Pancreas (tissue), 10 donors: ENCODE measurements at regions not wholly inside any gene's neighbourhood (a gene's known extent, or its start where the extent isn't known, plus 50 kb on each side); places are given as distances from the start of the nearest gene placed in this dataset.

ENCODE experiments used
- ATAC-seq, 4 donors: fragments of 200-7000 bp; cut with Tn5 transposase; one replicate each; pipeline versions ENCODE4 v1.8.0 to v1.9.1; 2020; ENCODE audit warnings: mild to moderate bottlenecking in 4 of 4, moderate library complexity in 4 of 4
- DNase-seq, 6 donors: peaks; one replicate each; pipeline ENCODE4 v3.0.0-alpha.2; 2020
- FAIRE-seq: peaks from 2 replicates; lab custom pipeline; 2012; peaks lifted over from hg19 to GRCh38; lab: Jason Lieb, UNC
- H3K27ac ChIP-seq, 4 donors: fragments of 200-600 bp; sonication (generic); 1 replicate in 3 of 4; 2 replicates in 1 of 4; pipeline versions ENCODE4 v1.5.0 to v1.8.0; 2020
- H3K27me3 ChIP-seq, 4 donors: fragments of 200-600 bp; one replicate each; pipeline ENCODE4 v1.8.0; 2021
- H3K36me3 ChIP-seq, 3 donors: fragments of 200-600 bp; sonication (generic) in 1 of 3; one replicate each; pipeline versions ENCODE4 v1.5.0 to v1.8.0; 2020 to 2021
- H3K4me1 ChIP-seq, 3 donors: fragments of 200-600 bp; one replicate each; pipeline ENCODE4 v1.8.0; 2021
- H3K4me3 ChIP-seq, 4 donors: fragments of 200-600 bp; sonication (generic) in 2 of 4; one replicate each; pipeline versions ENCODE4 v1.5.0 to v1.8.0; 2020 to 2021
- H3K9me3 ChIP-seq, 4 donors: fragments of 200-600 bp; one replicate each; pipeline ENCODE4 v1.8.0; 2021
- WGBS, 2 donors: extraction: QIAGEN DNeasy Blood & Tissue Kit; methylation state at CpG; one replicate each; pipeline ENCODE4 v1.1.7; 2013; 5-methylcytosine and 5-hydroxymethylcytosine counted together
- intact Hi-C, 3 donors: fragments of 100-400 bp; cut with DNase I; formaldehyde crosslinking; loops; one replicate each; pipeline versions ENCODE4 v1.11.1 to v1.14.2; 2022
- TF ChIP-seq, protein P1 (sequence below), 4 donors: fragments of 200-600 bp; sonication (generic) in 3 of 4; IDR thresholded peaks; one replicate each; pipeline versions ENCODE4 v1.5.0 to v1.8.0; 2021; ENCODE audit warnings: antibody characterized with exemption in 4 of 4
- donor health status: healthy with polysubstance abuse.
- donor health status: DM: no; HTN: no; CAD: no; lungs with moderate emphysema.
- donor health status: DM: no; HTN: no; CAD: no.
- donor health status: control.
- donor health status: control.
- donor health status: Bipolar disorder and iron deficiency.
- donor health status: DM: yes; HTN: yes; CAD: no.
- donor health status: DM: no; HTN: no; CAD: no.
- donor health status: DM: no; HTN: no; CAD: no.
- donor health status: DM: yes; HTN: yes; CAD: no.

DNA sequence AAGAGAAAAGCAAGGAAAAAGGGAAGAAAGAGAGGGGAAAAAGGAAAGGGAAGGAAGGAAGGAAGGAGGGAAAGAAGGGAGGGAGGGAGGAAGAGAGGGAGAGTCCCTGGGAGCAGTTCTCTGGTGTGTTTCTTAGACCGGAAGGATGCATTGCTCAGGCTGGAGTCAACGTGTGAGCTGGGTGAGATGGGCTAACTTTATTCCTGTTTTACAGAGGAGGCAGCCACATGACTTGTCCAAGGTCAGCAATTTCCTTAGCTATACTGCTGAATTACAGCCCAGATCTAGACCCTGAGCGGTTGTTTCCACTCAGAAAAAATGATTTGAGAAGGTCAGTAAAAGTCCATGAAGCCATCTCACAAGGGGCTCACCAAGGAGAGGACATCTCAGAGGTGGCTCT lies 86.6 kb upstream of the APCDD1 start:
- FAIRE-seq (no peak), ATAC-seq (no peak), DNase-seq (no peak)
- intact Hi-C loops, result no loop called here
- H3K4me3 ChIP-seq, result no peak overlapping the region
- H3K27ac ChIP-seq, result no peak overlapping the region
- TF ChIP-seq, protein P1, sequence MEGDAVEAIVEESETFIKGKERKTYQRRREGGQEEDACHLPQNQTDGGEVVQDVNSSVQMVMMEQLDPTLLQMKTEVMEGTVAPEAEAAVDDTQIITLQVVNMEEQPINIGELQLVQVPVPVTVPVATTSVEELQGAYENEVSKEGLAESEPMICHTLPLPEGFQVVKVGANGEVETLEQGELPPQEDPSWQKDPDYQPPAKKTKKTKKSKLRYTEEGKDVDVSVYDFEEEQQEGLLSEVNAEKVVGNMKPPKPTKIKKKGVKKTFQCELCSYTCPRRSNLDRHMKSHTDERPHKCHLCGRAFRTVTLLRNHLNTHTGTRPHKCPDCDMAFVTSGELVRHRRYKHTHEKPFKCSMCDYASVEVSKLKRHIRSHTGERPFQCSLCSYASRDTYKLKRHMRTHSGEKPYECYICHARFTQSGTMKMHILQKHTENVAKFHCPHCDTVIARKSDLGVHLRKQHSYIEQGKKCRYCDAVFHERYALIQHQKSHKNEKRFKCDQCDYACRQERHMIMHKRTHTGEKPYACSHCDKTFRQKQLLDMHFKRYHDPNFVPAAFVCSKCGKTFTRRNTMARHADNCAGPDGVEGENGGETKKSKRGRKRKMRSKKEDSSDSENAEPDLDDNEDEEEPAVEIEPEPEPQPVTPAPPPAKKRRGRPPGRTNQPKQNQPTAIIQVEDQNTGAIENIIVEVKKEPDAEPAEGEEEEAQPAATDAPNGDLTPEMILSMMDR (IDR thresholded peaks at IDR 0.05), result no peak
- WGBS, 2 donors, result 61 to 66% methylated on average over 3 of the region's 3 CpGs
- no peaks in the 10 kb centered on the region for H3K4me1 ChIP-seq
- H3K9me3 ChIP-seq, result no peaks in the 10 kb centered on the region
- H3K36me3 ChIP-seq, result no peaks in the 10 kb centered on the region
- no peaks in the 10 kb centered on the region for H3K27me3 ChIP-seq

DNA sequence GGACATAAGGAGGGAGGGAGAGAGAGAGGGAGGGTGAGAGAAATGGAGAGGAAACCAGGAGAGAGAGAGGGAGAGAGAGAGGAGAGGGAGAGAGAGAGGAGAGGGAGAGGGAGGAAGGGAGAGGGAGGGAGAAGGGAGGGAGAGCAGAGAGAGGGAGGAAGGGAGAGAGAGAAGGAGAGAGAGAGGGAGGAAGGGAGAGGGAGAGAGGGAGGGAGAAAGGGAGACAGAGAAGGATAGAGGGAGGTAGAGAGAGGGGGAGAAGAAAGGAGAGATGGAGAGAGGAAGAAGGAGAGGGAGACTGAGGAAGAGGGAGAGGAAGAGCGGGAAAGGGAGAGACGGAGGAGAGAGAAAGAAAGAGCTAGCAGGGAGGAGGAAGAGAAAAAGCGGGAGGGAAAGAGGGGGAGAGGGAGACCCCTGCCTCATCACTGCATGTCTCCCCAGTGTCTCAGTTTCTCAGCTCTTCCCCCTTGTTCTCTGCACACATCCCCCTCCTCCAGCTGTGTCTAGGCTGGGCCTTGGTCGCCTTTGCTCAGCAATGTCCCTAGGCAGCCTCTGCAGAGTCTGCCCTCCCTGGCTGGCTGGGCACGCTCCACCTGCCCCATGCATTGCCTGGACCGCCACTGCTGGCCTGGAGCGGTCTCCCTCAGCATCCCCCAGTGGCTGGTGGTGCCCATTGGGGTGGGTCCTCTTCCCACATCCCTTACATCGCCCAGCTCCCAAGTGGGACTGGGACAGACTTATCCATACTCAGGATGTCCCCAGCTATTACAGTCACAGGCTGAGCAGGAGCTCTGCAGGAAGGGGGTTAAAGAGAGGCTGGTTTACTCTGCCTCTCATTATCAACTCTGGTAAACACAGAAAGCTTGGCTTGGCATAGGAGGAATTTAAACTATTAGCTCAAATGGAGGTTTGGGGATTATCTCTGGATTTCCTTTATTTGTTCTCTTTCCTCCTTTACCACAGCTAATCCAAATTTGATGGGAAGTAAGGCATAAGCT lies 85.7 kb upstream of the APCDD1 start:
- DNase-seq (no peak), ATAC-seq (no peak), FAIRE-seq (no peak)
- no peak overlapping the region for H3K4me3 ChIP-seq
- H3K27ac ChIP-seq, result no peak overlapping the region
- H3K9me3 ChIP-seq, result no peaks in the 10 kb centered on the region
- WGBS, 2 donors, result 82% methylated on average over 8 of the region's 8 CpGs
- no peaks in the 10 kb centered on the region for H3K36me3 ChIP-seq
- no peaks in the 10 kb centered on the region for H3K27me3 ChIP-seq
- H3K4me1 ChIP-seq, result no peaks in the 10 kb centered on the region
- TF ChIP-seq, protein P1 (IDR thresholded peaks at IDR 0.05), result no peak
- intact Hi-C loops, result no loop called here

DNA sequence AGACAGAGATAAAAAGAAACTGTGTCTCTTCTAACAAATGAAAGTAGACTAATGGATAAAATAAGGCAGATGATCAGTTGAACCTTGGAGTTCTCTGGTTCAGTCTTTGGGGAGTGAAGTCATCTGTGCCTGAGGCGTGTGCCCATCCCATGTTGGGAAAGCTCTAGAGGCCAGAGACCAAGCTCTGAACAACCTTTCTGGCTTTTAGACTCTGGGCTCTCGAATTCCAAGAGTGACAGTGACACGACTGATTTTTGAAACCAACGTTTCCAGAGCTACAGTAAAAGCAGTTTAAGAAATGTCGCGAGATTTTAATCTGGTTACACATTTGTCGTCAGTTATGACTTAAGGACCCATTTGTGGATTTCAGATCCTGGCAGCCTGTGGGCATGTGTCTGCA lies 83.7 kb upstream of the APCDD1 start:
- H3K27me3 ChIP-seq, result no peaks in the 10 kb centered on the region
- 90 to 94% methylated on average over 7 of the region's 7 CpGs for WGBS, 2 donors

DNA sequence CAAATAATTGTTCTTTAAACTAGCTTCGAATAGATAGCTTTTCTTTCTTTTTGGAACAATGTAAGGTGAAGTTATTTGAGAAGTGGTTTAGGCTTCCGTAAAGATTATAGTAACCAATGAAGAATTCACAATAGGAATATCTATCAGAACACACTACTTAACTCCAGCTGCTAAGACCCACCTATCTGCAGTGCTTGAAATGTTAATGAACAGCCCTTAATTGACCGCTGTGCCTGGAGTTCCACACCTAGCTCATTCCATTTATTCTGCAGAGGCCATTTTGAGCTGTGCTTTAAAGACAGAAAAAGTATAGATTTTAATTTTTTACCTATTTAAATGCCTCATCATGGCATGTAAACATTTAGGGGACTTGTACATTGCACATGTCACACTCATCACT lies 83.3 kb upstream of the APCDD1 start:
- FAIRE-seq, result no peak
- no peak for DNase-seq
- no peaks in the 10 kb centered on the region for H3K27me3 ChIP-seq
- WGBS, 2 donors, result 88 to 90% methylated on average over 3 of the region's 3 CpGs
- TF ChIP-seq, protein P1 (IDR thresholded peaks at IDR 0.05), result no peak
- no peak for ATAC-seq
- no peaks in the 10 kb centered on the region for H3K9me3 ChIP-seq
- intact Hi-C loops, result no loop called here
- no peak overlapping the region for H3K27ac ChIP-seq
- no peaks in the 10 kb centered on the region for H3K36me3 ChIP-seq
- H3K4me1 ChIP-seq, result no peaks in the 10 kb centered on the region
- no peak overlapping the region for H3K4me3 ChIP-seq

More for the DNA sequence above, 83.7 kb upstream of the APCDD1 start:
- Histone ChIP-seq H3K27ac (no peak overlapping the region), H3K36me3 (no peaks in the 10 kb centered on the region), H3K4me1 (no peaks in the 10 kb centered on the region), H3K9me3 (no peaks in the 10 kb centered on the region), H3K4me3 (no peak overlapping the region)
- ATAC-seq, result no peak
- DNase-seq, result no peak
- no peak for FAIRE-seq
- intact Hi-C loops, result no loop called here
- TF ChIP-seq, protein P1 (IDR thresholded peaks at IDR 0.05), result no peak

DNA sequence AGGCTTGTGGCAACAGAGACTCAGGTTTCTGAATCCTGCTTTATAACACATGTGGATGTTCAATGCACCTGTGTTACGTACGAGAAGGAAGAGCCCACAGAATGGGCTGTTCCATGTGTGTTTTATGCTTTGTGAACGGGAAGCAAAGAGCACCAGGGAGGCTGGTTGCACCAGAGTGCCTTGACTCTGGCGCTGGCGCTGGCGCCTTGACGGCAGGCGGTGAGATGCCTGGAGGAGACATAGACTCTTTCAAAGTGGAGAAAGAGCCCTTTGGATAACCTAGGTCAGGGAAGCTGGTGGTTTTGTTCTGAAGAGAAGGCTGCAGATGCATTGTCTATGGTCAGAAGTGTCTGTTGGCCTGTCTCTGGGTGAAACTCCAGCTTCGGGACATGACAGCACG lies 80.2 kb upstream of the APCDD1 start:
- DNase-seq (no peak), ATAC-seq (no peak), FAIRE-seq (no peak)
- H3K4me3 ChIP-seq, result no peak overlapping the region
- no peaks in the 10 kb centered on the region for H3K4me1 ChIP-seq
- no peaks in the 10 kb centered on the region for H3K9me3 ChIP-seq
- TF ChIP-seq, protein P1 (IDR thresholded peaks at IDR 0.05), result no peak
- H3K27ac ChIP-seq, result no peak overlapping the region
- intact Hi-C loops, result no loop called here
- H3K27me3 ChIP-seq, result no peaks in the 10 kb centered on the region
- 88 to 97% methylated on average over 10 of the region's 10 CpGs for WGBS, 2 donors
- no peaks in the 10 kb centered on the region for H3K36me3 ChIP-seq
